WTC11 (cell line): ENCODE measurements at regions not wholly inside any gene's neighbourhood (a gene's known extent, or its start where the extent isn't known, plus 50 kb on each side); places are given as distances from the start of the nearest gene placed in this dataset.

Source experiments
- CTCF ChIP-seq: fragments of 200-600 bp; IDR thresholded peaks from 2 replicates; pipeline ENCODE4 v1.8.0; 2022; ENCODE audit warnings: antibody characterized with exemption
- MAX ChIP-seq: sonication (generic); formaldehyde crosslinking; IDR thresholded peaks from 2 replicates; pipeline ENCODE4 v1.8.0; 2022; ENCODE audit warnings: mild to moderate bottlenecking, missing genetic modification reagents
- NFYB ChIP-seq: sonication (generic); formaldehyde crosslinking; conservative IDR thresholded peaks from 2 replicates; pipeline ENCODE4 v1.8.0; 2022; ENCODE audit warnings: low read depth, missing genetic modification reagents
- STAT6 ChIP-seq: sonication (generic); formaldehyde crosslinking; conservative IDR thresholded peaks from 2 replicates; pipeline ENCODE4 v1.8.1; 2023; ENCODE audit warnings: mild to moderate bottlenecking, low read depth, missing genetic modification reagents, moderate library complexity

- TF ChIP-seq MAX (CRISPR knock-in tag) (no peak), STAT6 (CRISPR knock-in tag) (no peak), CTCF (no peak), NFYB (no peak)
These were observed 64.6 kb upstream of the TANC1 start for GRCh38 chr2:158903711-158904405.
